ENCODE measurements at regions not wholly inside any gene's neighbourhood (a gene's known extent, or its start where the extent isn't known, plus 50 kb on each side); places are given as distances from the start of the nearest gene placed in this dataset.

DNA sequence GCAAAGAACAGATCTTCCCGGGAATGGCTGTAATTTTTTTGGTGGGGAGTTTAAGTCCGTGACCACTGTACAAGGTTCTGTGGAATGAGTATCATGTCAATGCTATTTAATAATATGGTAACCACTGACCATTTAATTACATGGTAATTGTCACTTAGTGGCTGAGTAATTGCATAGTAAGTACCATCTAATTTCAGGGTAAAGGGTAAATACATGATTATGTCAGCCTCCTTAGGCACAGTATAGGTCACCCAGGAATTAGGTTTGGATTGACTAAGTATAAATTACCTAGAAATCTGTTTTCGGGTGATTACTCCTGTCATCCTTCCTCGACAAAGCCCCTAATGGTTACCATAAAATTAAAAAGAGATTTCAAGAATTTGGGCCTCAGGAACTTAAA, 120.1 kb upstream of the AGBL1 start:
- TF ChIP-seq NFRKB (IDR thresholded peaks at IDR 0.05) (no peak), TARDBP (IDR thresholded peaks at IDR 0.05) (no peak), FOXA1 (IDR thresholded peaks at IDR 0.05) (no peak)
- ChIA-PET POLR2A (no interaction called here), CTCF (no interaction called here)
- DNase-seq (ENCODE audit: extremely low spot score) = no peak

DNA sequence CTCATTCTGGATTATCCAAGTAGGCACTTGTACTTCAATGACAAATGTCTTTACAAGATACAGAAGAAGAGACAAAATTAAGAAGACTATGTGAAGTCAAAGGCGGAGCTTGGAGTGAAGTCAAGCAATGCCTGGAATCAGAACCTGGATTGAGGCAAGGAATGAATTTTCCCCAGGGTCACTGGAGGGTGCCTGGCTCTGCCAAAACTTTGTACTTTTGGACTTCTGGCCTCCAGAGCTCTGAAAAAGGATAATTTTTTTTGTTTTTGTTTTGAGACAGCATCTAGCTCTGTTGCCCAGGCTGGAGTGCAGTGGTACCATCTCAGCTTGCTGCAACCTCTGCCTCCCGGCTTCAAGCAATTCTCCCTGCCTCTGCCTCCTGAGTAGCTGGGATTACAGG, 119.3 kb upstream of the AGBL1 start:
- ChIA-PET POLR2A (no interaction called here), CTCF (interaction anchor here (0.6 kb wide), 1 partner anchor 422 kb away, joined by 3 read pairs; no protein-coding TSS in a partner anchor)
- no peak for DNase-seq (ENCODE audit: extremely low spot score)

DNA sequence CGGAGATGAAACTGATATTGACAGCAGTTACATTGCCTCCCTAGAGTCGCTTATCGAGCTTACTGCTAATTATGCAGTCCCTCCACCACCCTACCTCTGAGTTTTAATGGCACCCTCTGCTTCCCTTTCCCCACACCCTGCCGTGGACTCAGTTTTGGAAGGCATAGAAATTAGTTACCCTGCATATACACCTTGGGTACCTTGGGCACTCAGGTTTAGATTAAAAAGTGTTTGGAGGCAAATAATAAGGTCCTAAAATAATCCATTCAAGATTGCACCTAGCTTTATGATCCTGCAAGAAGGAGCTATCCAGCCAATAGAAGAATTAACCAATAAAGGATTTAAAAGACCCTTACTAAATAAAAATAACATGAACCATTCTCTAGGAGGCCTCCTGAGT, 117.8 kb upstream of the AGBL1 start:
- POLR2A ChIA-PET = no interaction called here
- CTCF ChIA-PET = no interaction called here
- no peak for DNase-seq (ENCODE audit: extremely low spot score)
- TF ChIP-seq SP1 (IDR thresholded peaks at IDR 0.05) = no peak
- TF ChIP-seq, protein P1, sequence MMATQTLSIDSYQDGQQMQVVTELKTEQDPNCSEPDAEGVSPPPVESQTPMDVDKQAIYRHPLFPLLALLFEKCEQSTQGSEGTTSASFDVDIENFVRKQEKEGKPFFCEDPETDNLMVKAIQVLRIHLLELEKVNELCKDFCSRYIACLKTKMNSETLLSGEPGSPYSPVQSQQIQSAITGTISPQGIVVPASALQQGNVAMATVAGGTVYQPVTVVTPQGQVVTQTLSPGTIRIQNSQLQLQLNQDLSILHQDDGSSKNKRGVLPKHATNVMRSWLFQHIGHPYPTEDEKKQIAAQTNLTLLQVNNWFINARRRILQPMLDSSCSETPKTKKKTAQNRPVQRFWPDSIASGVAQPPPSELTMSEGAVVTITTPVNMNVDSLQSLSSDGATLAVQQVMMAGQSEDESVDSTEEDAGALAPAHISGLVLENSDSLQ (IDR thresholded peaks at IDR 0.05) = no peak
- no peak for TF ChIP-seq FOXK2 (IDR thresholded peaks at IDR 0.05)
- no peak for TF ChIP-seq NFRKB (IDR thresholded peaks at IDR 0.05)

More for the DNA sequence above, 119.3 kb upstream of the AGBL1 start:
- TF ChIP-seq CTBP1 (IDR thresholded peaks at IDR 0.05; ENCODE audit: borderline replicate concordance) (no peak), FOXM1 (IDR thresholded peaks at IDR 0.05; ENCODE audit: borderline replicate concordance) (no peak), ELF4 (IDR thresholded peaks at IDR 0.05) (no peak), SUZ12 (IDR thresholded peaks at IDR 0.05) (no peak), ARNT (IDR thresholded peaks at IDR 0.05) (no peak), FOXA1 (IDR thresholded peaks at IDR 0.05) (no peak), LEF1 (IDR thresholded peaks at IDR 0.05; ENCODE audit: borderline replicate concordance) (no peak)

DNA sequence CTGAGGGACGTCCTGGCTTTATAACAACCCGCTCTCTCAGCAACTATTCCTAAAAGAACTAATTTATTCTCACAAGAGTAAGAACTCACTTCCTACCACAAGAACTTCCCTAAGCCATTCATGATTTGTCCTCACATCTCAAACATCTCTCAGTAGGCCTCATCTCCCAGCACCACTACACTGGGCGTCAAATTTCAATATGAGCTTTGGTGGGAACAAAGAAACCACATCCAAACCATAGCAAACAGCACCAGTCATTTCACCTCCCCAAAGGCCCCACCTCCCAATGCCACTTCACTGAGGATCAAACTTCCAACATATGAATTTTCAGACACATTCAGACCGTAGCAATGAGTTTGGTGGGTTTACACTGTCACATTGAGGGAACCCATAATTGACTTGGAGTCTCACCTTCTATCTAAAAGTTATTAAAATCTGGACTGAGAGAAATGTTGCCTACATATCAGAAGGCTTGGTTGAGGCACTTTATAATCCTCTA, 116.4 kb upstream of the AGBL1 start:
- TF ChIP-seq ARNT (IDR thresholded peaks at IDR 0.05) (no peak), SUZ12 (IDR thresholded peaks at IDR 0.05) (no peak), SP1 (IDR thresholded peaks at IDR 0.05) (no peak), ELF4 (IDR thresholded peaks at IDR 0.05) (no peak), HDGF (IDR thresholded peaks at IDR 0.05; ENCODE audit: borderline replicate concordance) (no peak), FOXA1 (IDR thresholded peaks at IDR 0.05) (no peak)
- no peak for DNase-seq (ENCODE audit: extremely low spot score)
- ChIA-PET CTCF (no interaction called here), POLR2A (no interaction called here)

DNA sequence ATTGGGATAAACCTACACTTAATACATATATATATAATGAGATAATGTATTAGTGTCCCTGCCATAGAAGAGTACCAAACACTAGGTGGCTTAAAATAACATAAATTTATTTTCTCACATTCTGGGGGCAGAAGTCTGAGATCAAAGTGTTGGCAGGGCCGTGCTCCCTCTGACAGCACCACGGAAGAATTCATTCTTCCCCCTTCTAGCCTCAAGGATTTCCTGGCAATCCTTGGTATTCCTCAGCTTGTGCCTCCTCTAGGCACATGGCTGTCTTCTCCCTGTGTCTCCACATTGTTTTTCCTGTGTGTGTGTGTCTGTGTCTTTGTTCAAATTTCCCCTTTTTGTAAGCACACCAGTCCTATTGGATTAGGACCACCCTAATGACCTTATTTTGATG, 115.2 kb upstream of the AGBL1 start:
- ChIA-PET CTCF (no interaction called here), POLR2A (no interaction called here)
- TF ChIP-seq NFRKB (IDR thresholded peaks at IDR 0.05) (no peak), SP1 (IDR thresholded peaks at IDR 0.05) (no peak), ZNF384 (IDR thresholded peaks at IDR 0.05) (no peak), FOXM1 (IDR thresholded peaks at IDR 0.05; ENCODE audit: borderline replicate concordance) (no peak), HDGF (IDR thresholded peaks at IDR 0.05; ENCODE audit: borderline replicate concordance) (no peak), FOXA1 (IDR thresholded peaks at IDR 0.05) (no peak), ARNT (IDR thresholded peaks at IDR 0.05) (no peak), L3MBTL2 (conservative IDR thresholded peaks at IDR 0.05) (no peak), SUZ12 (IDR thresholded peaks at IDR 0.05) (no peak), BHLHE40 (IDR thresholded peaks at IDR 0.05; ENCODE audit: borderline replicate concordance) (no peak), ELF4 (IDR thresholded peaks at IDR 0.05) (no peak), LEF1 (IDR thresholded peaks at IDR 0.05; ENCODE audit: borderline replicate concordance) (no peak), CTBP1 (IDR thresholded peaks at IDR 0.05; ENCODE audit: borderline replicate concordance) (no peak), TARDBP (IDR thresholded peaks at IDR 0.05) (no peak), FOXK2 (IDR thresholded peaks at IDR 0.05) (no peak)
- TF ChIP-seq, protein P1 (IDR thresholded peaks at IDR 0.05) = no peak
- no peak for DNase-seq (ENCODE audit: extremely low spot score)

DNA sequence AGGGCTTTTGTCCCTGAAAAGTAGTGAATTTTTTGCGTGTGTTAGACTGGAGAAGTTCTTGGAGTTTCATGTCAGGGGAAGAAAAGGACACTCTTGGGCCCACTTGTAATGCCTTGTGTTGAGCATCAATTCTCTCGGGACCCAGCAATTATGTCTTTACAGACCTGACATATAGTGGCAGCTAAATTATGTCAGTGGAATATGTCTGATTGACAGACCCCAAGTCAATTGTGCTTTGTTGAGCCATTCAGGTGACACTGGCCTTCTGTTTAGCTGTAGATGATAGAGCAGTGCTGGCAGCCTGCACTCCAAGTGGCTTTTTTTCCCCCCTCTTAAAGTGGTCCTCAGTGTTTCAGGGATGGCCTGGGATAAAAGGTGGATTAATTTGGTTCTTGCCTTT, 112.1 kb upstream of the AGBL1 start:
- ChIA-PET POLR2A (no interaction called here), CTCF (no interaction called here)
- DNase-seq (ENCODE audit: extremely low spot score) = no peak
- no peak for TF ChIP-seq CTBP1 (IDR thresholded peaks at IDR 0.05; ENCODE audit: borderline replicate concordance)
- no peak for TF ChIP-seq ARNT (IDR thresholded peaks at IDR 0.05)
- TF ChIP-seq FOXK2 (IDR thresholded peaks at IDR 0.05) = no peak
- no peak for TF ChIP-seq BHLHE40 (IDR thresholded peaks at IDR 0.05; ENCODE audit: borderline replicate concordance)
- no peak for TF ChIP-seq TARDBP (IDR thresholded peaks at IDR 0.05)
- TF ChIP-seq ELF4 (IDR thresholded peaks at IDR 0.05) = no peak
- no peak for TF ChIP-seq NFRKB (IDR thresholded peaks at IDR 0.05)
- TF ChIP-seq ZNF384 (IDR thresholded peaks at IDR 0.05) = no peak
- TF ChIP-seq FOXA1 (IDR thresholded peaks at IDR 0.05) = no peak
- TF ChIP-seq LEF1 (IDR thresholded peaks at IDR 0.05; ENCODE audit: borderline replicate concordance) = no peak

DNA sequence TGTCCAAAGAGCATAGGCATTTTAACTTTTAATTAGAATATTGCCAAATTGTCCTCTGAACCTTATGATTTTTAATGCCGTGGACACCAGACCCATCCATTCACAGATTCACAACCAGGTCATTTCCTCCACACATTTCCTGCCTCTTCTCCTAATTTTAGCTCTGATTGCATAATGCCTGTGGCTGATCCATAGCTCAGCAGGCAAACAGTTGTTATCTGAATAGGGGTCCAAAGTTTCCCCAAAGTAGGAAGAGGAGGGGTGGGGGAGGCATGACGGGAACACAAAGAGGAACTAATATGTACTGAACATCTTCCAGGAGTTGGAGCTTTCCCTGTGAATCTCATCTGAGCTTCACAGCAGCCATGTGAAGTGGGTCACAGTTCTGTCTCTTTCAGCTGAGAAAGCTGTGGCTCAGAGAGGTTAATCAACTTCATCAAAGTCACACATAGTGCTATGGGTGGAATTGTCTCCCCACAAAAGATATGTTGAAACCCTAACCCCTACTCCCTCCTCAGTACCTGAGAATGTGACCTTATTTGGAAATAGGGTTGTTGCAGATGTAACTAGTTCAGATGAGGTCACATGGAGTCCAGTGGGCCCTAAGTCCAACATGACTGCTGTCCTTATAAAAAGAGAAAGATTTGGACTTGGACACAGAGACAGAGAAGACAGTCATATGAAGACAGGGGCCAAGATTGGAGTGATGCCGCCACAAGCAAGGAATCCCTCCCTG, 106.7 kb upstream of the AGBL1 start:
- CTCF ChIA-PET = no interaction called here
- POLR2A ChIA-PET = no interaction called here
- TF ChIP-seq L3MBTL2 (conservative IDR thresholded peaks at IDR 0.05) (no peak), FOXK2 (IDR thresholded peaks at IDR 0.05) (no peak), TARDBP (IDR thresholded peaks at IDR 0.05) (no peak), ELF4 (IDR thresholded peaks at IDR 0.05) (no peak), FOXA1 (IDR thresholded peaks at IDR 0.05) (no peak), SUZ12 (IDR thresholded peaks at IDR 0.05) (no peak), FOXM1 (IDR thresholded peaks at IDR 0.05; ENCODE audit: borderline replicate concordance) (no peak), ARNT (IDR thresholded peaks at IDR 0.05) (no peak), HDGF (IDR thresholded peaks at IDR 0.05; ENCODE audit: borderline replicate concordance) (no peak), NFRKB (IDR thresholded peaks at IDR 0.05) (no peak), SP1 (IDR thresholded peaks at IDR 0.05) (no peak), CTBP1 (IDR thresholded peaks at IDR 0.05; ENCODE audit: borderline replicate concordance) (no peak), ZNF384 (IDR thresholded peaks at IDR 0.05) (no peak), LEF1 (IDR thresholded peaks at IDR 0.05; ENCODE audit: borderline replicate concordance) (no peak), BHLHE40 (IDR thresholded peaks at IDR 0.05; ENCODE audit: borderline replicate concordance) (no peak)
- TF ChIP-seq, protein P1 (IDR thresholded peaks at IDR 0.05) = no peak
- no peak for DNase-seq (ENCODE audit: extremely low spot score)

Data from HEK293T (cell line).